ENCODE measurements at regions not wholly inside any gene's neighbourhood (a gene's known extent, or its start where the extent isn't known, plus 50 kb on each side); places are given as distances from the start of the nearest gene placed in this dataset.
A peak's percentile ranks its signal among the peaks of the same experiment; 100 is the strongest.

GRCh38 chr12:88736031-88736430, 155.8 kb upstream of the KITLG start:
- TF ChIP-seq POLR2A (IDR thresholded peaks at IDR 0.05) (no peak), POLR2AphosphoS5 (IDR thresholded peaks at IDR 0.05) (no peak), EP300 (IDR thresholded peaks at IDR 0.05) (no peak)
- TF ChIP-seq, protein P1, sequence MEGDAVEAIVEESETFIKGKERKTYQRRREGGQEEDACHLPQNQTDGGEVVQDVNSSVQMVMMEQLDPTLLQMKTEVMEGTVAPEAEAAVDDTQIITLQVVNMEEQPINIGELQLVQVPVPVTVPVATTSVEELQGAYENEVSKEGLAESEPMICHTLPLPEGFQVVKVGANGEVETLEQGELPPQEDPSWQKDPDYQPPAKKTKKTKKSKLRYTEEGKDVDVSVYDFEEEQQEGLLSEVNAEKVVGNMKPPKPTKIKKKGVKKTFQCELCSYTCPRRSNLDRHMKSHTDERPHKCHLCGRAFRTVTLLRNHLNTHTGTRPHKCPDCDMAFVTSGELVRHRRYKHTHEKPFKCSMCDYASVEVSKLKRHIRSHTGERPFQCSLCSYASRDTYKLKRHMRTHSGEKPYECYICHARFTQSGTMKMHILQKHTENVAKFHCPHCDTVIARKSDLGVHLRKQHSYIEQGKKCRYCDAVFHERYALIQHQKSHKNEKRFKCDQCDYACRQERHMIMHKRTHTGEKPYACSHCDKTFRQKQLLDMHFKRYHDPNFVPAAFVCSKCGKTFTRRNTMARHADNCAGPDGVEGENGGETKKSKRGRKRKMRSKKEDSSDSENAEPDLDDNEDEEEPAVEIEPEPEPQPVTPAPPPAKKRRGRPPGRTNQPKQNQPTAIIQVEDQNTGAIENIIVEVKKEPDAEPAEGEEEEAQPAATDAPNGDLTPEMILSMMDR (IDR thresholded peaks at IDR 0.05) = no peak
- Histone ChIP-seq H3K36me3 (no peaks in the 10 kb centered on the region), H3K4me1 (no peaks in the 10 kb centered on the region), H3K4me3 (no peak overlapping the region), H3K9me3 (no peaks in the 10 kb centered on the region), H3K27ac (no peak overlapping the region), H3K27me3 (no peaks in the 10 kb centered on the region)
- no peak for ATAC-seq
- WGBS, 2 donors (ENCODE audit: low coverage in 1 of 2) = 100% methylated on average over 1 of the region's 1 CpG

DNA sequence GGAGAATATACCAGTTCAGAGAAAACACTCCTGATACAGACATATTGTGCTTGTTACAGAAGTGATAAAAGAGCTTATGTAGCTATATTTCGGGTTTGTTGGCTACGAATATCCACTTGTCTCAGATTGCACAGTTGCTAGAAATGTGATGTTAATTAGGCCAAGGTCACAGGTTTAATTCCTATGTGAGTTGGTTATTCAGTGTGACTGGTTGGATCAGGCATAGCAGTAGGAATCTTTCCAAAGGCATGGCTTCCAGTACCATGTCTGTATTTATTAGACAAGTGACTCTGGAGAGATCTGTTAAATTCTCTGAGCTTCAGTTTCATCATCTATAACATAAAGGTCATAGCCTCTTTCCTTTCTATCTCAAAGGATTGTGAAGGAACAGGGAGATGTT, 152.7 kb upstream of the KITLG start:
- TF ChIP-seq EP300 (IDR thresholded peaks at IDR 0.05) (no peak), POLR2A (IDR thresholded peaks at IDR 0.05) (no peak), POLR2AphosphoS5 (IDR thresholded peaks at IDR 0.05) (no peak)
- TF ChIP-seq, protein P1 (IDR thresholded peaks at IDR 0.05) = no peak
- H3K4me1 ChIP-seq = no peaks in the 10 kb centered on the region
- H3K27ac ChIP-seq = no peak overlapping the region
- H3K4me3 ChIP-seq = no peak overlapping the region
- no peaks in the 10 kb centered on the region for H3K36me3 ChIP-seq
- ATAC-seq = no peak
- H3K27me3 ChIP-seq = no peaks in the 10 kb centered on the region
- H3K9me3 ChIP-seq = no peaks in the 10 kb centered on the region
- 63 to 80% methylated on average over 2 of the region's 2 CpGs for WGBS, 2 donors (ENCODE audit: low coverage in 1 of 2)

GRCh38 chr12:88729196-88729595, 148.9 kb upstream of the KITLG start:
- no peaks in the 10 kb centered on the region for H3K27me3 ChIP-seq
- no peaks in the 10 kb centered on the region for H3K9me3 ChIP-seq
- H3K4me3 ChIP-seq = no peak overlapping the region
- H3K27ac ChIP-seq = no peak overlapping the region
- no peaks in the 10 kb centered on the region for H3K36me3 ChIP-seq
- H3K4me1 ChIP-seq = peaks cover 0 to 15% (median 5%) of the 10 kb centered on the region in 3 donors
- ATAC-seq = no peak
- TF ChIP-seq POLR2A (IDR thresholded peaks at IDR 0.05) (no peak), EP300 (IDR thresholded peaks at IDR 0.05) (no peak), POLR2AphosphoS5 (IDR thresholded peaks at IDR 0.05) (no peak)
- TF ChIP-seq, protein P1 (IDR thresholded peaks at IDR 0.05) = no peak

- no peak overlapping the region for H3K4me3 ChIP-seq
- 93 to 97% methylated on average over 3 of the region's 3 CpGs for WGBS, 2 donors (ENCODE audit: low coverage in 1 of 2)
- H3K27me3 ChIP-seq = no peaks in the 10 kb centered on the region
- H3K9me3 ChIP-seq = no peaks in the 10 kb centered on the region
- H3K36me3 ChIP-seq = no peaks in the 10 kb centered on the region
- TF ChIP-seq EP300 (IDR thresholded peaks at IDR 0.05) (no peak), POLR2AphosphoS5 (IDR thresholded peaks at IDR 0.05) (no peak), POLR2A (IDR thresholded peaks at IDR 0.05) (no peak)
- TF ChIP-seq, protein P1 (IDR thresholded peaks at IDR 0.05) = no peak
- ATAC-seq = no peak
- H3K27ac ChIP-seq = no peak overlapping the region
- peaks cover 0 to 30% (median 5%) of the 10 kb centered on the region in 3 donors for H3K4me1 ChIP-seq
Observed at GRCh38 chr12:88726806-88727720, 146.8 kb upstream of the KITLG start.

DNA sequence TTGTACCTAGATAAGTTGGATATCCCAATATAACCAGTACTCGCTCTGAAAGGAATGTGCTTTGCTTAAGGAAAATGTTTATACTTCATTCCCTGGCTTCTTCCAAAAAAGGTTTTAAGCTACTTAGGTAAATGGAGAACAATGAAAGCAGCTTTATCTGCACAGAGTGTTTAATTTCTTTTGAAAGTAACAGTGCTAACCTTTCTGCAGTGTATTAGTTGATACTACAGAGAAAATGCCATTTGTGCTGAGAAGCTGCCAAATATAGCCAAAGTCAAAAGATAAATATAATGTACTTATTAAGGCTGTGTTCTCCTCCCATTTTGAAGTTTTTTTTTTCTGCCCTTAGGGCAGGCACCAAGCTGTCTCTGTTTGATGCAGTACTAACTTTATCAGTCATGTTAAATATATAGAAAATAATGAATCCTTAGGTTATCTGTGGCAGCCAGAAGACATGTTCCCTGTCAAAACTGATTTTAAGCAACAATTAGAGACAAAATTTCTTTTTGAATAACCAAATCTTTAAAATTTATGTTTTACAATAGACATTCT, 145.4 kb upstream of the KITLG start:
- TF ChIP-seq EP300 (IDR thresholded peaks at IDR 0.05) (no peak), POLR2A (IDR thresholded peaks at IDR 0.05) (no peak), POLR2AphosphoS5 (IDR thresholded peaks at IDR 0.05) (no peak)
- TF ChIP-seq, protein P1 (IDR thresholded peaks at IDR 0.05) = no peak
- peaks cover 0 to 39% (median 5%) of the 10 kb centered on the region in 3 donors for H3K4me1 ChIP-seq
- H3K4me3 ChIP-seq = no peak overlapping the region
- no peaks in the 10 kb centered on the region for H3K9me3 ChIP-seq
- WGBS, 2 donors (ENCODE audit: low coverage in 1 of 2) = 37 to 60% methylated on average over 1 of the region's 1 CpG
- H3K27me3 ChIP-seq = no peaks in the 10 kb centered on the region
- no peaks in the 10 kb centered on the region for H3K36me3 ChIP-seq
- H3K27ac ChIP-seq = peak overlapping the region; percentile 51 to 71 (median 57)
- no peak for ATAC-seq

Data from gastroesophageal sphincter (tissue), 4 donors.